Activated CD4-positive, alpha-beta T cell treated with anti-CD3 and anti-CD28 coated beads for 24 hours (primary cell): ENCODE measurements at regions not wholly inside any gene's neighbourhood (a gene's known extent, or its start where the extent isn't known, plus 50 kb on each side); places are given as distances from the start of the nearest gene placed in this dataset.
A peak's percentile ranks its signal among the peaks of the same experiment; 100 is the strongest.
"Not testable (repeated sequence)": the region's sequence is repeated elsewhere in the genome, so short reads cannot be mapped to it uniquely, and the experiment has no call there.

Experiments used
- DNase-seq, 2 donors: peaks; one replicate each; pipeline ENCODE4 v3.0.0-alpha.2; 2020; ENCODE audit warnings: low read depth in 2 of 2

- no peak for DNase-seq
Observed at GRCh38 chr9:95732802-95733688, 142.4 kb upstream of the ERCC6L2 start.

DNA sequence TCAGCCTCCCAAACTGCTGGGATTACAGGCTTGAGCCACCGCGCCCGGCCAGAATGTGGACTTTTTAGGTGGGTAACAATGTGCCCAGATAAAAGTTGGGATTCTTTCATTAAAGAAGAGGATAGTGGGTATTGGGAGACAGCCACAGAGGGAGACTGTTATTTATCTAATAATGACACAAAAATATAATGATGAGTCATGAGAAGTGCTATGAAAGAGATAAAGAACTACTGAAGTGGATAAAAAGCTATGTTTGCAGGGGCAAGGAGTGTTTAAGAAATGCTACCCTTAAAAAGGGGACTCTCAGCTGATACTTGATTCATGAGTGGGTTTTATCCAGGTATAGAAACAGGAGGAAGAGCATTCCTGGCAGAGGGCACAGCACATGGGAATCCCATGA is 143.6 kb upstream of the ERCC6L2 start:
- no peak for DNase-seq

GRCh38 chr9:95729669-95730368 is 145.7 kb upstream of the ERCC6L2 start:
- DNase-seq, result no peak

GRCh38 chr9:95729046-95729445 is 146.4 kb upstream of the ERCC6L2 start:
- DNase-seq, result no peak

DNA sequence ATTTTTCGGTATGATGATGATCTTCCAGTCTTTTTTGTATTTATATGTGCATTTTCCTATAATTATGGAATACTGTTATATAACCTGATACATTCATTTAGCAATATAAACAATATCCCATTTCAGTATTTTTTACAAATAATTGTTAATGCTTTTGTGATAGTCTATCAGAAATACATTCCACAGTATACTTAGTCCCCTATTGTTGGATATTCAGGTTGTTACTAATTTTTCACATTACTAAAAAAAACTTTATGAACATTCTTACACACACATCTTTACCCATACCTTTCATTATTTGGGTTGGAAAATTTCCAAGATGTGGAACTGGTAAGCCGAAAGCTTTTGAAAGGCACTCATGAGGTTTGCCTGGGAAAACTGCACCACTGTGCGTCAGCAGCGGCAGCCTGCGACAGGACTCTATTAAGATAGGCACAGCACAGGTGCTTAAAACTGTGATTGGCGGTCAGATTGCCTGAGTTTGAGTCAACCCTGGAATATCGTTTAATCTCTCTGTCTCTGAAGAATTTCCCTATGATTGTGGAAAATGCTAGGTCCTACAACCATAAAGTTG is 147.5 kb upstream of the ERCC6L2 start:
- DNase-seq, result no peak

- no peak for DNase-seq
Observed at GRCh38 chr9:95726756-95727155, 148.7 kb upstream of the ERCC6L2 start.

GRCh38 chr9:95725045-95725444 is 150.4 kb upstream of the ERCC6L2 start:
- peak in 1 of 2 donors; percentile 5 for DNase-seq

- peak; percentile 25 to 27 for DNase-seq
Observed at GRCh38 chr9:95724253-95724991, 151.1 kb upstream of the ERCC6L2 start.

GRCh38 chr9:95722141-95722540 is 153.3 kb upstream of the ERCC6L2 start:
- DNase-seq, result no peak

DNA sequence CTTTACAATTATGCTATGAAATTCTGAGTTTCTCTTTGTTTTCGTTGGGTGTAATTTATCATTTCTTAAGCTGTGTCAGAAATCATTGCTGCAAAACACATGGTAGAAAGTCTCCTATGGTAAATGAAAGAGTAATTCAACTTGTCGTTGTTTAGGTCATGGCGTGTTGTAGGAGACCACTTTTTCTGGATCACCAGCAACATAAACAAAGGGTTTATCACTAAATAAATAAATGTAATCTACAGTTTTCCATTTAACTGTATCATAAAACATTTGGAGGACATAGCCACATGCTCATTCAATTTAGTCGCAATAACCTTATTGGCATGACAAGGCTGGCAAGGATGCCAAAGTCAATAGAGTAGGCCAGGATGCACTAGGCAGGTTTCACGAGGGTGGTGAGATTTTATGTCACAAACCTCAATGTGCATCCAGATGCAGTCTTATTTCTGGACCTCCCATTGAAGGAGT is 154.4 kb upstream of the ERCC6L2 start:
- DNase-seq, result no peak

DNA sequence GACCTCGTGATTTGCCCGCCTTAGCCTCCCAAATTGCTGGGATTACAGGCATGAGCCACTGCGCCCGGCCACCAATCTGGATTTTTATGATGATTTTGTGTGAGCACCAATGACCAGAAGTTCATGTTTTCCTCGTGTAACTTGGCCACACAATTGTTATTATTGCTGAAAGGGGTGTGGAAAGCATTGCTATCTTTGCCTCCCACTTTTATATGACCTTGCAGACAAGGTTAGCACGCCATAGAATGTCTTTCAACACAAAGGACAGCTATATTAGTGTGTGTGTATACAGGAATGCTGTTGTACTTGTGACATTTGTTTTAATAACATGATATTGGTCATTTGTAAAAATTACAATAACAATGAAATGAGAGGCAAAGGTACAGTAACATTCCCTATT is 155.0 kb upstream of the ERCC6L2 start:
- no peak for DNase-seq

DNA sequence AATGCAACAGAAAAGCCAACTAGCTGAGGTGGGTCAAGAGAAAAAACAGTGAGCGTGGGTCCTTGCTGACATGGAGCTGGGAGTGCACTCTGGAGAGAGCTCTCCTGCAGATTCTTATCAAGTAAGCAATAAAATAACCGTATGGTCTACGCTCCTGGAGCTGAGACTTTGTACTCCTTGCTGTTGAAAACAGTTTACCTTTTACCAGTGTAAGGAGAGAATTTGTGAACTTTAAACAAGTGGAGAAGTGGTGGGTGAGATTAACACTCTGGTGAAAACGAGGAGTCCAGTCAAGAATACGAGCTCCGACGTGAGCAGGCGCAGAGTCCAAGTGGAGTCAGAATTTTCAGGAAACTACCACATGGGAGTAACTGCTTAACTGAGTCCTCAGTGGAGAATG is 156.1 kb upstream of the ERCC6L2 start:
- DNase-seq, result no peak

GRCh38 chr9:95718263-95718662 is 157.2 kb upstream of the ERCC6L2 start:
- DNase-seq, result no peak

DNA sequence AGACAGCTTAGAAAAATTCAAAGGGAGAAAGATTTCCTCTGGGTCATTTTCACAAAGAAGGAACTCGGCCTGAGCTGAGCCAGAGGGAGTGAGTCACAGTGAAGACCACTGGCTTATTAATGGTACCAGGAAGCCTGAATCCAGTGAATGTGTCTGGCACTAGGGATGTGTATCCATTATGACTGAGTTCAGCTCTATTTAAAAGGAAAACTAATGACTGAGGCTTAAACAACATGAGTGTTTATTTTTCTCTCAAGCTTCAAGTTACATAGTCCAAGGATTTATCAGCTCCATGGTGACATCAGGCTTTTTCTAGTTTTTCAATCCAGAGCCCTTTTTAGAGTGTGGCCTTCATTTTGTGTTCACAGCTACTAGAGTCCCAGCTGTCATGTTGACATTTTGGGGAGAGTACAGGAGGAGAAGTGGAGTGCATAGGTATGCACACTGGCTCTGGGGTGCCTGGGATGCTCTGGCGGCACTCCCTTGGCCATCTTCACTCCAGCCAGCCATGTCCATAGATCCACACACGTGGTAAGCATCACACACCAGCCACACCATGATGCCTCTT is 159.5 kb upstream of the ERCC6L2 start:
- no peak for DNase-seq

DNA sequence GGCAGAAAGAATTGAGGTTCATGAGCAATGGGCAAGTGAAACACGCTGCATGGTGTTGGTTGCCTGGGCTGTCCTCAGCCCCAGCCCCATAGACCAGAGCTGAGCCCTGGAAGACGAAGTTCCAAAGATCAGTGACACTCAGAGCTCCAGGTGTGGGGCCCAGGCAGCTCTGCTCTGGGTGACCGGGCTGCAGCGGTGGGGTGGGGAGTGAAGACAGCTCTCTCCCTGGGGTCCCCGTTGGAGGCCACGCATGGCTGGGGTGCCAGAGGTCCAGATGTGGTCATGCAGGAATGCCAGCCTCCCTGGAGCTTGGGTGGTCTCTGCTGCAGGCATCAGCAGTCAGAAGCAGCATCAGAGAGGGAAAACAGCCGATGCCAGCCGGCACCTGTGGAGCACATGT is 165.0 kb upstream of the ERCC6L2 start:
- DNase-seq, result no peak

DNA sequence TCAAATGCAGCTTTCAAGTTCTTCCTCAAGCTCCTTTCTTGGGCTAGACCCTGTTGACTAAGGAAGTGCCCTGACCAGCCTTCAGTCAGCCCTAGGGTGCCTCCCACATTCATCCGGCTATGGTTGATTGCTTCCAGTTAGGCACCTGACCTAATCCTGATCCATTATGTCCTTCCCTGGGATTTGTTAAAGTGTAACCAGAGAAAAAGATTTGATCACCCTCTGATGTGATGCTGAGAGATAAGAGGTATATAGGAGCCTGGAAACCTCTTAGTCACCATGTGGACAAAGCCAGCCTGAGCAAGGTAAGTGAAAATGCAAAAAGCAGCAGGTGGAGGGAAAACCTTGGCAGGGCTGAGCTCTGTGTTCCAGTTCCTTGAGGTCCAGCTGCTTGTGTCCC is 178.8 kb upstream of the ERCC6L2 start:
- no peak for DNase-seq

DNA sequence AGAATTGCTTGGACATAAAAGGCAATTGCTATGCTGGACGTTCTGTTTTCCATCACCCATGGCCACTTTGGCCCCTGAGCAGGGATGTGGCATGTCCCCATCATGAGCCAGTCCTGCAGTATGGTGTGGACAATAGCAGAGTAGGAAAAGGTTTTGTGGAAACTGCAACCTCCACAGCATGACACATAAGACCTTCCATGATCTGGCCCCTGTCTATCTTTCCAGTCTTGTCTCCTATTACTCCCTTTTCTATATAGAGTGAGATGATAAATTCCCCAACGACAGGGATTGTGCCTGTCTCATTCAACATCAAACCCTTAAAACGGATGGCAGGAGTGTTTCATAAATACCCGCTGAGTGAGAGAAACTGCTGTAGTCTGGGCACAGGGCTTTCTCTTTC is 174.7 kb upstream of the PTCH1 start:
- DNase-seq, result no peak

DNA sequence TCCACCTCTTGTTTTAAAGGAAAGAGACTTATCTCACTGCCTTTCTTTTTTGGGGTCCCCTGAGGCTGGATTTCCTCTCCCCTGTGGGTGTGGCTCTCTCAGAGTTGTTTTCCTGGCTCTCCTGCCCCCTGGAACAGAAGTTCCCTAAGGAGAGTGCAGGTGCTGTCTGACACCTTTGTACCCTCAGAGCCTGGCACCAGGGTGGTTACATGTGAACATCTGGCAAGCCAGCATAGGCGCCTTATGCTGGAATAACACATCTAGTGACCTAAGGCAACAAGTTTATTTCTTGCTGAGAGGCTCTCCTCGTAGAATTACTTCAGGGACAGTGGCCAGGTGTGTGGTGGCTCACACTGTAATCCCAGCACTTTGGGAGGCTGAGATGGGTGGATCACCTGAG is 172.9 kb upstream of the PTCH1 start:
- no peak for DNase-seq

DNA sequence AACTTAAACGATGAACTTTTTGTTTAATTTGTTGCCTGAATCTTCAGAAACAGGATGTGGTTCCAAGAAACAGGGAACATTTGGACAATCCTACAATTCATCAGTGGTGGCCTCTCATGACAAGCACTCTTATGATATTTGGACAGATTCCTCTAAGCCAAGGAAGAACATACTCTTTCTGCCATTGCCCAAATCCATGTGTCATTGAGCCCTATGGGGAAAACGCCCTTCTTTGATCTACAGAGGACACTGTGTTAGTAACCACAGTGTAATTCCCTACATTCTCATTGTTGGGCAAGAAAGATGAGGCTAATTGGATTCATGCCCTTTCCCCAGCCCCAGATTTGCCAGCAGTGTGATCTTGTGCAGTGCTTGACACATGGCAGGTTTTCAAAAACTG is 167.7 kb upstream of the PTCH1 start:
- DNase-seq, result no peak

- DNase-seq, result not testable (repeated sequence)
Observed at GRCh38 chr9:95680306-95680705, 163.5 kb upstream of the PTCH1 start.

GRCh38 chr9:95679874-95680273 is 163.1 kb upstream of the PTCH1 start:
- DNase-seq, result no peak

DNA sequence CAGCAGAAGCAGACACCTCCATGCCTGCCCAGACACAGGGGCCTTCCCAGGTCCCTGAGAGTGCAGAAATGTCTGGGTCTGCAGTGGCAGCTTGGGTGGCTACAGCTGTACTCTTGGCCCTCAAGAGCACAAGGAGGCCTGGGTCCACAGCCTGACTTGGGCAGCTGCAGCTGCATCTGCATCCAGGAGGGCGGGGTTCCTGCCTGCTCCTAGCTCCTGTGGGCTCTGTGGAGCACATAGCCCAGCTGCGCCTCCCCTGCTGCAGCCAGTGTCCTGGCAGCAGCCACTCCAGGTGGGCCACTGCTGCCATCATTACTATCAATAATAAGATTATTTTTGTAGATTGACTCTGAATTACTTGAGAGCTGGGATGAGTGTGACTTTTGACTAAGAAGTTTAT is 162.0 kb upstream of the PTCH1 start:
- DNase-seq, result no peak
